GM12873 (cell line): ENCODE measurements at regions not wholly inside any gene's neighbourhood (a gene's known extent, or its start where the extent isn't known, plus 50 kb on each side); places are given as distances from the start of the nearest gene placed in this dataset.
A peak's percentile ranks its signal among the peaks of the same experiment; 100 is the strongest.

ENCODE experiments used
- CTCF ChIP-seq: IDR thresholded peaks from 2 replicates; pipeline ENCODE4 v1.5.1; 2012; ENCODE audit warnings: low read depth, mild to moderate bottlenecking, moderate library complexity, low read length, control low read depth; ENCODE audit not compliant: insufficient read depth; ENCODE audit errors: missing control alignments

GRCh38 chr4:26053761-26054160 lies 139.7 kb downstream of the SMIM20 start:
- TF ChIP-seq CTCF = no peak

- peak; percentile 48 for TF ChIP-seq CTCF
These were observed 141.8 kb downstream of the SMIM20 start for GRCh38 chr4:26055855-26056254.

- TF ChIP-seq CTCF = no peak
These were observed 142.4 kb downstream of the SMIM20 start for GRCh38 chr4:26056406-26056805.

GRCh38 chr4:26058537-26058936 lies 144.5 kb downstream of the SMIM20 start:
- TF ChIP-seq CTCF = no peak

- no peak for TF ChIP-seq CTCF
These were observed 145.6 kb downstream of the SMIM20 start for GRCh38 chr4:26059391-26060154.

GRCh38 chr4:26060286-26060685 lies 146.3 kb downstream of the SMIM20 start:
- no peak for TF ChIP-seq CTCF

GRCh38 chr4:26061248-26061986 lies 147.4 kb downstream of the SMIM20 start:
- TF ChIP-seq CTCF = peak; percentile 81
